ENCODE measurements at regions not wholly inside any gene's neighbourhood (a gene's known extent, or its start where the extent isn't known, plus 50 kb on each side); places are given as distances from the start of the nearest gene placed in this dataset.
"Not testable (repeated sequence)": the region's sequence is repeated elsewhere in the genome, so short reads cannot be mapped to it uniquely, and the experiment has no call there.

DNA sequence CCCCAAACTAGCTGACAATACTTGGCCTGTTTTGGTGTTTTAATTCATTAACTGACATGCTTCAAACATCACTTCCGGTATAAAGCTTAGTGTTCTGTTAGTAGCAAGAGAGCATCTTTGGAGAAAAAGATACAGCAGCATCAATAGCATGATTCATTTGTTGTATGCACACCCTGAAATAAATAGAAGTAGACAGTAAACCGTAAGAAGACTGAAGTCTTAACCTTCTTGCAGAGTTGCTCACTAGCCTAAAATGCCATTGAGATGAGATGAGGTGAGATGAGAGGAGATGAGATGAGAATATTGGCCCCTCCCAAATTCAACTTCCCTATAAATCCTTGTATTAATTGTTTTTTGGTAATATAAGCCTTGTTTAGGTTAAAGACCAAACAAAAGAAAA is 108.8 kb downstream of the TNFSF18 start:
- TF ChIP-seq EZH2 (IDR thresholded peaks at IDR 0.05; ENCODE audit: borderline replicate concordance, low read length) = no peak
- TF ChIP-seq, protein P1, sequence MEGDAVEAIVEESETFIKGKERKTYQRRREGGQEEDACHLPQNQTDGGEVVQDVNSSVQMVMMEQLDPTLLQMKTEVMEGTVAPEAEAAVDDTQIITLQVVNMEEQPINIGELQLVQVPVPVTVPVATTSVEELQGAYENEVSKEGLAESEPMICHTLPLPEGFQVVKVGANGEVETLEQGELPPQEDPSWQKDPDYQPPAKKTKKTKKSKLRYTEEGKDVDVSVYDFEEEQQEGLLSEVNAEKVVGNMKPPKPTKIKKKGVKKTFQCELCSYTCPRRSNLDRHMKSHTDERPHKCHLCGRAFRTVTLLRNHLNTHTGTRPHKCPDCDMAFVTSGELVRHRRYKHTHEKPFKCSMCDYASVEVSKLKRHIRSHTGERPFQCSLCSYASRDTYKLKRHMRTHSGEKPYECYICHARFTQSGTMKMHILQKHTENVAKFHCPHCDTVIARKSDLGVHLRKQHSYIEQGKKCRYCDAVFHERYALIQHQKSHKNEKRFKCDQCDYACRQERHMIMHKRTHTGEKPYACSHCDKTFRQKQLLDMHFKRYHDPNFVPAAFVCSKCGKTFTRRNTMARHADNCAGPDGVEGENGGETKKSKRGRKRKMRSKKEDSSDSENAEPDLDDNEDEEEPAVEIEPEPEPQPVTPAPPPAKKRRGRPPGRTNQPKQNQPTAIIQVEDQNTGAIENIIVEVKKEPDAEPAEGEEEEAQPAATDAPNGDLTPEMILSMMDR (IDR thresholded peaks at IDR 0.05; ENCODE audit: low read length) = no peak
- Histone ChIP-seq H3K4me3 (ENCODE audit: low read depth, low read length, poor library complexity, severe bottlenecking) (no peak overlapping the region), H3K9me2 (ENCODE audit: low read depth, low read length) (no peaks in the 10 kb centered on the region), H3K27me3 (ENCODE audit: insufficient read depth, low read length) (no peaks in the 10 kb centered on the region), H3K9ac (ENCODE audit: low read length) (no peak overlapping the region), H3K9me3 (ENCODE audit: low read length) (no peaks in the 10 kb centered on the region), H3F3A (ENCODE audit: insufficient read depth, low read length) (no peaks in the 10 kb centered on the region), H4K20me1 (ENCODE audit: insufficient read depth, low read length) (no peaks in the 10 kb centered on the region), H3K27ac (ENCODE audit: low read depth, low read length, poor library complexity, severe bottlenecking) (no peak overlapping the region), H3K4me2 (ENCODE audit: low read length) (no peak overlapping the region), H3K4me1 (ENCODE audit: insufficient read depth, low read length, severe bottlenecking) (no peaks in the 10 kb centered on the region), H3K79me2 (ENCODE audit: insufficient read depth, low read length) (no peaks in the 10 kb centered on the region), H2AFZ (ENCODE audit: low read length) (no peak overlapping the region), H3K36me3 (ENCODE audit: insufficient read depth, low read length) (no peaks in the 10 kb centered on the region)

DNA sequence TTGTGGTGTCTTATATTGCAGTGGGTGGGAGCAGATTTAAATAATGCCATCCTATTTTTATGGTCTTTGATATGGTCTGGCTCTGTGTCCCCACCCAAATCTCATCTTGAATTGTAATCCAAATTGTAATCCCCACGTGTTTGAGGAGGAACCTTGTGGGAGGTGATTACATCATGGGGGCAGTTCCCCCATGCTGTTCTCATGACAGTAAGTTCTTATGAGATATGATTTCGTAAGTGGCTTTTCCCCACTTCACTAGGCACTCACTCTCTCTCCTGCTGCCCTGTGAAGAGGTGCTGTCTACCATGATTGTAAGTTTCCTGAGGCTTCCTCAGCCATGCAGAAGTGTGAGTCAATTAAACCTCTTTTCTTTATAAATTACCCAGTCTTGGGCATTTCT is 107.6 kb downstream of the TNFSF18 start:
- not testable (repeated sequence) for H3K4me1 ChIP-seq (ENCODE audit: insufficient read depth, low read length, severe bottlenecking); H3K9ac ChIP-seq (ENCODE audit: low read length); H3K27ac ChIP-seq (ENCODE audit: low read depth, low read length, poor library complexity, severe bottlenecking); H3K36me3 ChIP-seq (ENCODE audit: insufficient read depth, low read length); H3K79me2 ChIP-seq (ENCODE audit: insufficient read depth, low read length); H2AFZ ChIP-seq (ENCODE audit: low read length); H3K9me3 ChIP-seq (ENCODE audit: low read length); H3K4me3 ChIP-seq (ENCODE audit: low read depth, low read length, poor library complexity, severe bottlenecking); H4K20me1 ChIP-seq (ENCODE audit: insufficient read depth, low read length); H3K27me3 ChIP-seq (ENCODE audit: insufficient read depth, low read length); H3K4me2 ChIP-seq (ENCODE audit: low read length); H3F3A ChIP-seq (ENCODE audit: insufficient read depth, low read length); H3K9me2 ChIP-seq (ENCODE audit: low read depth, low read length)

DNA sequence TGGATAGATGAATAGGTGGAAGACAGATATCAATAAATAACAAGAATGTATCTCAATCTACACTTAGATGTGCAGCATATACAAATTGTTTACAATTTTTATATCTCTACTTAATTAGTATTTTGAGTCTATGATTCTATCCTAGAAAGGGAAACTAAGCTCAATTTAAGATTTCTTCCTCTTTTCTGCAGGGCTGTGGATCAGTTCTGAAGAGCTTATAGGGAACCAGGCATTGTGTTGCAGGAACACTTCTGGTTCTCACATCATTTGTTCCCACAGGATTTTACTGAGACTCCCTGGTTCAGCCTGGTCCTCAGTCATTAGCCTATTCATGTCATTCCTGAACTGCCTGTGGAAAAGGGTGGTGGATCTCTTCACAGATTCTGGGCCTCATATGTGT is 105.8 kb downstream of the TNFSF18 start:
- Histone ChIP-seq H3K4me3 (ENCODE audit: low read depth, low read length, poor library complexity, severe bottlenecking) (no peak overlapping the region), H3K27me3 (ENCODE audit: insufficient read depth, low read length) (no peaks in the 10 kb centered on the region), H3K9me3 (ENCODE audit: low read length) (no peaks in the 10 kb centered on the region), H3F3A (ENCODE audit: insufficient read depth, low read length) (no peaks in the 10 kb centered on the region), H4K20me1 (ENCODE audit: insufficient read depth, low read length) (no peaks in the 10 kb centered on the region), H3K9ac (ENCODE audit: low read length) (no peak overlapping the region), H3K4me1 (ENCODE audit: insufficient read depth, low read length, severe bottlenecking) (no peaks in the 10 kb centered on the region), H3K4me2 (ENCODE audit: low read length) (no peak overlapping the region), H3K9me2 (ENCODE audit: low read depth, low read length) (no peaks in the 10 kb centered on the region), H3K27ac (ENCODE audit: low read depth, low read length, poor library complexity, severe bottlenecking) (no peak overlapping the region), H3K79me2 (ENCODE audit: insufficient read depth, low read length) (no peaks in the 10 kb centered on the region), H3K36me3 (ENCODE audit: insufficient read depth, low read length) (no peaks in the 10 kb centered on the region), H2AFZ (ENCODE audit: low read length) (no peak overlapping the region)
- TF ChIP-seq, protein P1 (IDR thresholded peaks at IDR 0.05; ENCODE audit: low read length) = no peak
- no peak for TF ChIP-seq EZH2 (IDR thresholded peaks at IDR 0.05; ENCODE audit: borderline replicate concordance, low read length)

DNA sequence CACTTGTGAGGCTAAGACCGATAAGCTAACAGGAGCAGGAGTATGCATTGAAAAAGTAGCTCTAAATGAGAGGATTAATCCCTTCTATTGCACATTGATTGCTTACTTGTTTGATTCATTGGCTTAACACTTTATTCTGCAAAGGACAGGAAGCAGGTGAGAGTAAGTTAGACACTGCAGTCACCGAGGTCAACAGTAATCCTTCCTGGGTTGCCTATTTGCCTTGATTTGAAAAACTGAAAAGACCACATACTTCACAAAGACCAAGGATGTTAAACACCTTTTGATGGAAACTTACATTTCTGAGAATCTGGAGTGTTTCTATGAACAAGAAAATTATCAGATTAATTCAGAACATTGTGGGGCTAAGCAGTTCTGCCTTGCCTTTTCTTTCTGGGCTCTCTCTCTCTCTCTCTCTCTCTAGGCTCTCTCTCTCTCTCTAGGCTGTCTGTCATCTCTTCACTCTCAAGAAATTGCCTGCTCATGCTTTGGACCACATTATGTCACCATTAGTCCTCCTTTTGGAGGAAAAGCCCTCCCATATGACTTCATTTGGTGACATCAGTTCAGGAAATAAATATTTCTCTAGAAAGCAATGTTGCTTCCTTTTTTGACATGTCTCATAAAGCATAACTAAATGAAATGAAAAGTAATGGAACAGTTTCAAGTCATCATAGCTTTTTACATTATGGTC is 103.8 kb downstream of the TNFSF18 start:
- H3F3A ChIP-seq (ENCODE audit: insufficient read depth, low read length) = no peaks in the 10 kb centered on the region
- H3K4me3 ChIP-seq (ENCODE audit: low read depth, low read length, poor library complexity, severe bottlenecking) = no peak overlapping the region
- no peaks in the 10 kb centered on the region for H4K20me1 ChIP-seq (ENCODE audit: insufficient read depth, low read length)
- H3K27me3 ChIP-seq (ENCODE audit: insufficient read depth, low read length) = 0 out of 2 replicates have a peak, but pooled peaks cover 4% of the 10 kb centered on the region
- H3K36me3 ChIP-seq (ENCODE audit: insufficient read depth, low read length) = no peaks in the 10 kb centered on the region
- H2AFZ ChIP-seq (ENCODE audit: low read length) = no peak overlapping the region
- H3K4me1 ChIP-seq (ENCODE audit: insufficient read depth, low read length, severe bottlenecking) = no peaks in the 10 kb centered on the region
- H3K79me2 ChIP-seq (ENCODE audit: insufficient read depth, low read length) = no peaks in the 10 kb centered on the region
- no peak for TF ChIP-seq EZH2 (IDR thresholded peaks at IDR 0.05; ENCODE audit: borderline replicate concordance, low read length)
- TF ChIP-seq, protein P1 (IDR thresholded peaks at IDR 0.05; ENCODE audit: low read length) = no peak
- H3K9me2 ChIP-seq (ENCODE audit: low read depth, low read length) = no peaks in the 10 kb centered on the region
- no peak overlapping the region for H3K4me2 ChIP-seq (ENCODE audit: low read length)
- H3K9ac ChIP-seq (ENCODE audit: low read length) = no peak overlapping the region
- H3K27ac ChIP-seq (ENCODE audit: low read depth, low read length, poor library complexity, severe bottlenecking) = no peak overlapping the region
- H3K9me3 ChIP-seq (ENCODE audit: low read length) = no peaks in the 10 kb centered on the region
